ENCODE measurements at regions not wholly inside any gene's neighbourhood (a gene's known extent, or its start where the extent isn't known, plus 50 kb on each side); places are given as distances from the start of the nearest gene placed in this dataset.
A peak's percentile ranks its signal among the peaks of the same experiment; 100 is the strongest.

GRCh38 chr9:106560540-106560939, 302.4 kb upstream of the ZNF462 start:
- peak; percentile 1 for DNase-seq

- DNase-seq = peak; percentile 2
These were observed 287.1 kb upstream of the ZNF462 start for GRCh38 chr9:106575823-106576222.

GRCh38 chr9:106576232-106576760, 286.7 kb upstream of the ZNF462 start:
- DNase-seq = no peak

- no peak for DNase-seq
These were observed 285.8 kb upstream of the ZNF462 start for GRCh38 chr9:106577121-106577520.

- no peak for DNase-seq
These were observed 282.4 kb upstream of the ZNF462 start for GRCh38 chr9:106580546-106580945.

- DNase-seq = no peak
These were observed 281.0 kb upstream of the ZNF462 start for GRCh38 chr9:106581973-106582372.

GRCh38 chr9:106583751-106584150, 279.2 kb upstream of the ZNF462 start:
- DNase-seq = no peak

- no peak for DNase-seq
These were observed 275.9 kb upstream of the ZNF462 start for GRCh38 chr9:106587042-106587441.

GRCh38 chr9:106588626-106589025, 274.3 kb upstream of the ZNF462 start:
- DNase-seq = no peak

GRCh38 chr9:106590759-106591505, 272.0 kb upstream of the ZNF462 start:
- peak; percentile 16 for DNase-seq

- no peak for DNase-seq
These were observed 269.8 kb upstream of the ZNF462 start for GRCh38 chr9:106593201-106593600.

- no peak for DNase-seq
These were observed 266.0 kb upstream of the ZNF462 start for GRCh38 chr9:106596984-106597383.

- DNase-seq = peak; percentile 15
These were observed 261.9 kb upstream of the ZNF462 start for GRCh38 chr9:106600955-106601560.

- no peak for DNase-seq
These were observed 260.6 kb upstream of the ZNF462 start for GRCh38 chr9:106602344-106602743.

GRCh38 chr9:106613250-106613737, 249.7 kb upstream of the ZNF462 start:
- DNase-seq = no peak

- no peak for DNase-seq
These were observed 247.7 kb upstream of the ZNF462 start for GRCh38 chr9:106615118-106615889.

GRCh38 chr9:106616026-106616425, 246.9 kb upstream of the ZNF462 start:
- DNase-seq = no peak

GRCh38 chr9:106616851-106617345, 246.1 kb upstream of the ZNF462 start:
- DNase-seq = no peak

- DNase-seq = no peak
These were observed 243.8 kb upstream of the ZNF462 start for GRCh38 chr9:106619211-106619610.

- DNase-seq = no peak
These were observed 242.9 kb upstream of the ZNF462 start for GRCh38 chr9:106620081-106620480.

GRCh38 chr9:106620866-106621265, 242.1 kb upstream of the ZNF462 start:
- DNase-seq = no peak

- DNase-seq = no peak
These were observed 241.4 kb upstream of the ZNF462 start for GRCh38 chr9:106621313-106622163.
